Neural progenitor cell (in vitro differentiated cells): ENCODE measurements at regions not wholly inside any gene's neighbourhood (a gene's known extent, or its start where the extent isn't known, plus 50 kb on each side); places are given as distances from the start of the nearest gene placed in this dataset.
A peak's percentile ranks its signal among the peaks of the same experiment; 100 is the strongest.

Experiments
- DNase-seq: peaks from one replicate; pipeline ENCODE4 v3.0.0-alpha.2; 2016; ENCODE audit warnings: low spot score
- H2AFZ ChIP-seq: fragments of 200-600 bp; sonication (generic); replicated peaks from 2 replicates; pipeline ENCODE4 v1.6.1; 2016; ENCODE audit warnings: antibody characterized with exemption
- H3F3A ChIP-seq: fragments of 200-600 bp; sonication (generic); 2 replicates; pipeline ENCODE4 v1.6.1; 2016; ENCODE audit warnings: antibody characterized with exemption, low read depth
- H3K27ac ChIP-seq: fragments of 200-600 bp; sonication (generic); 2 replicates; pipeline ENCODE4 v1.5.1; 2016; ENCODE audit warnings: mild to moderate bottlenecking
- H3K27me3 ChIP-seq: fragments of 200-600 bp; sonication (generic); 2 replicates; pipeline ENCODE4 v1.6.1; 2016; ENCODE audit warnings: mild to moderate bottlenecking, moderate library complexity
- H3K36me3 ChIP-seq: fragments of 200-600 bp; sonication (generic); 2 replicates; pipeline ENCODE4 v1.5.1; 2016
- H3K4me1 ChIP-seq: fragments of 200-600 bp; sonication (generic); 2 replicates; pipeline ENCODE4 v1.6.1; 2016; ENCODE audit warnings: mixed run types
- H3K4me2 ChIP-seq: fragments of 200-600 bp; sonication (generic); 2 replicates; pipeline ENCODE4 v1.6.1; 2016
- H3K4me3 ChIP-seq: fragments of 200-600 bp; sonication (generic); 2 replicates; pipeline ENCODE4 v1.5.1; 2016
- H3K79me2 ChIP-seq: fragments of 200-600 bp; sonication (generic); 2 replicates; pipeline ENCODE4 v1.6.1; 2016; ENCODE audit warnings: low read depth
- H3K9ac ChIP-seq: fragments of 200-600 bp; sonication (generic); 2 replicates; pipeline ENCODE4 v1.6.1; 2016
- H3K9me3 ChIP-seq: fragments of 200-600 bp; sonication (generic); 2 replicates; pipeline ENCODE4 v1.5.1; 2016; ENCODE audit warnings: low read depth
- H4K20me1 ChIP-seq: fragments of 200-600 bp; sonication (generic); 2 replicates; pipeline ENCODE4 v1.6.1; 2016; ENCODE audit warnings: low read depth
- H3K27ac Mint-ChIP-seq: 3 replicates; pipeline ENCODE4 v1.8.0; 2021; ENCODE audit warnings: mixed read lengths
- H3K27me3 Mint-ChIP-seq: 2 replicates; pipeline ENCODE4 v1.8.0; 2022; ENCODE audit warnings: low read depth, mild to moderate bottlenecking, inconsistent platforms, moderate library complexity, mixed read lengths; ENCODE audit not compliant: insufficient read depth
- H3K36me3 Mint-ChIP-seq: 3 replicates; pipeline ENCODE4 v1.8.0; 2021; ENCODE audit warnings: mixed read lengths
- H3K4me1 Mint-ChIP-seq: 3 replicates; pipeline ENCODE4 v1.8.0; 2021; ENCODE audit warnings: mixed read lengths
- H3K4me3 Mint-ChIP-seq: 3 replicates; pipeline ENCODE4 v1.8.0; 2021; ENCODE audit warnings: mild to moderate bottlenecking, moderate library complexity, mixed read lengths
- H3K9me3 Mint-ChIP-seq: 3 replicates; pipeline ENCODE4 v1.8.0; 2020; ENCODE audit warnings: mixed read lengths
- EZH2 ChIP-seq: fragments of 200-600 bp; sonication (generic); IDR thresholded peaks from 2 replicates; pipeline ENCODE4 v1.6.1; 2017; ENCODE audit warnings: antibody characterized with exemption, mild to moderate bottlenecking, moderate library complexity
- EZH2phosphoT487 ChIP-seq: fragments of 200-600 bp; sonication (generic); IDR thresholded peaks from 2 replicates; pipeline ENCODE4 v1.6.1; 2017; ENCODE audit warnings: antibody characterized with exemption
- TF ChIP-seq, protein P1 (sequence below): fragments of 200-600 bp; sonication (generic); IDR thresholded peaks from 2 replicates; pipeline ENCODE4 v1.5.1; 2017; ENCODE audit warnings: antibody characterized with exemption, mild to moderate bottlenecking

DNA sequence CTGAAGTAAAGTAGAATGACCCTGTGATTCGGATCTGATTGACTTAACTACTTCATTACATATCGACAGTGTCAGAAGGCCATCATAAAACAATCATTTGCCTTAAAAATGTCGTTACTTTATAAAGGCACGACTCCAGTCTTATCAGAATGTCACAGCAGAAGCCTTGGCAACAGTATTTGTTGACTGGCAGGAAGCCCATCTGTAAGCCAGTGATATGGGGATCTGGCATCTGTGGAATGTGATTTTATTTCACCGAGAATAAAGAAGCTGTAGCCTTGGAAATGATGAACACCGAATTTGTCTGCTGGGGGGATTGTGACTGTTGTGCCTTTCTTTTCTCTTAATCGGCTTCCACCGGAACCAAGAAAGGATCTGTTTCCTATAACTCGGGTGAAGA, 362.5 kb downstream of the TDRD3 start:
- Histone ChIP-seq H3K27me3 (no peaks in the 10 kb centered on the region), H3K4me1 (peaks cover 40% of the 10 kb centered on the region), H3K9me3 (no peaks in the 10 kb centered on the region), H3F3A (peaks cover 14% of the 10 kb centered on the region), H4K20me1 (no peaks in the 10 kb centered on the region), H3K9ac (no peak overlapping the region), H3K36me3 (no peaks in the 10 kb centered on the region), H2AFZ (no peak overlapping the region), H3K4me2 (peak overlapping the region; percentile 56), H3K4me3 (no peak overlapping the region), H3K27ac (no peak overlapping the region), H3K79me2 (no peaks in the 10 kb centered on the region)
- Mint-ChIP-seq H3K36me3 (peaks cover 8% of the 10 kb centered on the region), H3K4me3 (peak overlapping the region; percentile 37), H3K9me3 (peaks cover 20% of the 10 kb centered on the region), H3K27me3 (no peaks in the 10 kb centered on the region), H3K4me1 (peaks cover 54% of the 10 kb centered on the region), H3K27ac (peak overlapping the region; percentile 64)
- peak; percentile 72 for DNase-seq
- no peak for TF ChIP-seq EZH2
- TF ChIP-seq EZH2phosphoT487, result peak; percentile 45

DNA sequence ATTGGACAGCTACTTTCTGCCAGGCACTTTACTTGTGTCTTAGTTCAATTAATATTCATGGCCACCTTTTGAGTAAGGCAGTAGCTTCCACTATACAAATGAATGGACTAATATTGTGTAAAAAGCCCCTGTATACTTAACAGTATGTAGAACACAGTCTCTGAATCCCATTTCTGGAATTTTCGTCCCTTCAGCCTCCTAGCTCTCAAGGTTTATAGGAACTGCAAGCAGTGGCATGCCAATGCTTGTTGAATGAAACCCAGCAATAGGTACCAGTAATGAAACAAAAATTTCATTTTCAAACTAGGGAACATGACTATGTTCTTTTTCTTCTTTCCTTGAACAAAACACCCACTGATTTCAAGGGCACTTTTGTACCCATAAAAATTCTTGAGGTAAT, 361.6 kb downstream of the TDRD3 start:
- no peaks in the 10 kb centered on the region for H3K27me3 ChIP-seq
- Mint-ChIP-seq H3K27me3 (no peaks in the 10 kb centered on the region), H3K4me1 (peaks cover 61% of the 10 kb centered on the region), H3K9me3 (peaks cover 20% of the 10 kb centered on the region), H3K36me3 (peaks cover 8% of the 10 kb centered on the region), H3K27ac (peak overlapping the region; percentile 34), H3K4me3 (no peak overlapping the region)
- no peaks in the 10 kb centered on the region for H3K79me2 ChIP-seq
- H3F3A ChIP-seq, result peaks cover 23% of the 10 kb centered on the region
- no peak overlapping the region for H3K9ac ChIP-seq
- TF ChIP-seq, protein P1, sequence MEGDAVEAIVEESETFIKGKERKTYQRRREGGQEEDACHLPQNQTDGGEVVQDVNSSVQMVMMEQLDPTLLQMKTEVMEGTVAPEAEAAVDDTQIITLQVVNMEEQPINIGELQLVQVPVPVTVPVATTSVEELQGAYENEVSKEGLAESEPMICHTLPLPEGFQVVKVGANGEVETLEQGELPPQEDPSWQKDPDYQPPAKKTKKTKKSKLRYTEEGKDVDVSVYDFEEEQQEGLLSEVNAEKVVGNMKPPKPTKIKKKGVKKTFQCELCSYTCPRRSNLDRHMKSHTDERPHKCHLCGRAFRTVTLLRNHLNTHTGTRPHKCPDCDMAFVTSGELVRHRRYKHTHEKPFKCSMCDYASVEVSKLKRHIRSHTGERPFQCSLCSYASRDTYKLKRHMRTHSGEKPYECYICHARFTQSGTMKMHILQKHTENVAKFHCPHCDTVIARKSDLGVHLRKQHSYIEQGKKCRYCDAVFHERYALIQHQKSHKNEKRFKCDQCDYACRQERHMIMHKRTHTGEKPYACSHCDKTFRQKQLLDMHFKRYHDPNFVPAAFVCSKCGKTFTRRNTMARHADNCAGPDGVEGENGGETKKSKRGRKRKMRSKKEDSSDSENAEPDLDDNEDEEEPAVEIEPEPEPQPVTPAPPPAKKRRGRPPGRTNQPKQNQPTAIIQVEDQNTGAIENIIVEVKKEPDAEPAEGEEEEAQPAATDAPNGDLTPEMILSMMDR, result no peak
- TF ChIP-seq EZH2 (no peak), EZH2phosphoT487 (no peak)
- no peak overlapping the region for H3K4me2 ChIP-seq
- H3K27ac ChIP-seq, result no peak overlapping the region
- no peak overlapping the region for H2AFZ ChIP-seq
- H3K4me3 ChIP-seq, result no peak overlapping the region
- no peaks in the 10 kb centered on the region for H4K20me1 ChIP-seq
- no peak for DNase-seq
- H3K36me3 ChIP-seq, result no peaks in the 10 kb centered on the region
- no peaks in the 10 kb centered on the region for H3K9me3 ChIP-seq
- peaks cover 49% of the 10 kb centered on the region for H3K4me1 ChIP-seq

DNA sequence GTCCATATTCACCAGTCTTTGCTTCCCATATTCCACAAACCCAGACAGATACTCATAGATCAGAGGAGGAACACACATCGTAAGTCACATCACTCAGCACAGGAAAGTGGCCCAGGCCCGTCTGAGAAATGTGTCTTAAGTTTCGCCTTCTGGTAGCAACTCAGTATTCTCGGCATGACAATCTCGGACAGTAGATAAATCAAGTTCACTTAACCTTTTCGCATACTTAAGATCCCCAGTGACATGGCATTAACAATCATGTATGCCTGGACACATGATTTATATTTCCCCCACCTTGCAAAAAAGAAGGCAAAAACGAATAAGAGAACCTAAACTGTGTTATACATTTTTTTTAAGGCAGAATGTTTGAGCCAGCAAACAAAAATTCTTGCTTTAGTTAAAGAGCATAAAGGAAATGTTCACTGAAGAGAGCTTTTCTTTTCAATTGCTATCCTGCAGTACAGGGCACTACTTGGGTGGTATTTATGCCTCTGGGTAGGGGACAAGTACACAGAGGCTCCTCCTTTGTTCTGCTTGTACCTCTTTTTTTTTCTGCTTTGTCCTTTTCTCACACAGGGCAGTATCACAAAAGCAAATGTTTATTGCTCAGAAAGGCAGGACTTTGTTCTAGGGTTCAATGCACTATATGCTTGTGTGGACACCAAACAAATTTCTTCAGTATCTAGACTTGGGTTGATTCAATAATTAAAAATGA, 360.6 kb downstream of the TDRD3 start:
- peaks cover 67% of the 10 kb centered on the region for H3K4me1 Mint-ChIP-seq
- Histone ChIP-seq H3K27me3 (no peaks in the 10 kb centered on the region), H3K36me3 (no peaks in the 10 kb centered on the region), H3K9me3 (no peaks in the 10 kb centered on the region), H2AFZ (no peak overlapping the region), H3K4me1 (peaks cover 51% of the 10 kb centered on the region), H3K27ac (no peak overlapping the region), H3K9ac (no peak overlapping the region), H4K20me1 (no peaks in the 10 kb centered on the region), H3K79me2 (no peaks in the 10 kb centered on the region), H3K4me2 (no peak overlapping the region), H3K4me3 (no peak overlapping the region), H3F3A (peaks cover 27% of the 10 kb centered on the region)
- no peak overlapping the region for H3K4me3 Mint-ChIP-seq
- H3K9me3 Mint-ChIP-seq, result peaks cover 10% of the 10 kb centered on the region
- H3K27me3 Mint-ChIP-seq, result no peaks in the 10 kb centered on the region
- TF ChIP-seq EZH2, result no peak
- no peak for TF ChIP-seq EZH2phosphoT487
- TF ChIP-seq, protein P1, result no peak
- peak overlapping the region; percentile 18 for H3K27ac Mint-ChIP-seq
- peaks cover 6% of the 10 kb centered on the region for H3K36me3 Mint-ChIP-seq
- DNase-seq, result peak; percentile 54

- Histone ChIP-seq H3K9me3 (no peaks in the 10 kb centered on the region), H3K79me2 (no peaks in the 10 kb centered on the region), H3F3A (peaks cover 27% of the 10 kb centered on the region), H3K4me2 (no peak overlapping the region), H3K36me3 (no peaks in the 10 kb centered on the region), H2AFZ (no peak overlapping the region), H3K4me1 (peaks cover 51% of the 10 kb centered on the region), H3K27ac (no peak overlapping the region), H4K20me1 (no peaks in the 10 kb centered on the region), H3K9ac (no peak overlapping the region), H3K4me3 (no peak overlapping the region), H3K27me3 (no peaks in the 10 kb centered on the region)
- peak; percentile 35 for DNase-seq
- no peaks in the 10 kb centered on the region for H3K27me3 Mint-ChIP-seq
- TF ChIP-seq EZH2 (no peak), EZH2phosphoT487 (no peak)
- TF ChIP-seq, protein P1, result no peak
- no peak overlapping the region for H3K4me3 Mint-ChIP-seq
- peak overlapping the region; percentile 92 for H3K27ac Mint-ChIP-seq
- H3K36me3 Mint-ChIP-seq, result no peaks in the 10 kb centered on the region
- H3K9me3 Mint-ChIP-seq, result peaks cover 3% of the 10 kb centered on the region
- peaks cover 69% of the 10 kb centered on the region for H3K4me1 Mint-ChIP-seq
Observed at GRCh38 chr13:60756306-60756705, 359.3 kb downstream of the TDRD3 start.
